ENCODE measurements at regions not wholly inside any gene's neighbourhood (a gene's known extent, or its start where the extent isn't known, plus 50 kb on each side); places are given as distances from the start of the nearest gene placed in this dataset.

GRCh38 chr13:37492741-37493514, 105.6 kb downstream of the POSTN start:
- H3K27ac ChIP-seq = no peak overlapping the region
- no peak for TF ChIP-seq CTCF (IDR thresholded peaks at IDR 0.05)
- no peak for TF ChIP-seq ZFX (IDR thresholded peaks at IDR 0.05; ENCODE audit: borderline replicate concordance)

DNA sequence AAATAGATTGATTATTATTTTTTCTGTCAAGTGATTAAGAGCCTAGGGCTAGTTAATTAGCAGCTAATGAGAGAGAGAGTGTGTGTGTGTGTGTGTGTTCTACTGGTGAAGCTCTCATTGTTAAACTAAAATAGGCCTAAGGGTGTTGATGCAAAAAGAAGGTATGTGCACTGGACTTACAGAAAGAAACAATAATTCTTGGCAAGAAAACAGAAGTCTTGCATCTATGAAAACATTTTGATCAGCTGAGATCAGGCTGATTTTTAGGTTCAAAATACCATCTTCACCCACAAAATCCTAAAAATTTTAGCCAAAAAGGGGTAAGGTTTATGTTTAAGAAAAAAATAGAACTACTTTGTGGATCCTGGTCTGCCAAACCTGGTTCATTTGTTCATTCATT, 106.5 kb downstream of the POSTN start:
- TF ChIP-seq CTCF (IDR thresholded peaks at IDR 0.05) (no peak), ZFX (IDR thresholded peaks at IDR 0.05; ENCODE audit: borderline replicate concordance) (no peak)

GRCh38 chr13:37491661-37492060, 106.9 kb downstream of the POSTN start:
- H3K27ac ChIP-seq = no peak overlapping the region
- TF ChIP-seq CTCF (IDR thresholded peaks at IDR 0.05) (no peak), ZFX (IDR thresholded peaks at IDR 0.05; ENCODE audit: borderline replicate concordance) (no peak)

More for the DNA sequence above, 106.5 kb downstream of the POSTN start:
- H3K27ac ChIP-seq = no peak overlapping the region

- no peak overlapping the region for H3K27ac ChIP-seq
- TF ChIP-seq CTCF (IDR thresholded peaks at IDR 0.05) (no peak), ZFX (IDR thresholded peaks at IDR 0.05; ENCODE audit: borderline replicate concordance) (no peak)
Observed at GRCh38 chr13:37490176-37490779, 108.3 kb downstream of the POSTN start.

- TF ChIP-seq ZFX (IDR thresholded peaks at IDR 0.05; ENCODE audit: borderline replicate concordance) = no peak
- TF ChIP-seq CTCF (IDR thresholded peaks at IDR 0.05) = no peak
- no peak overlapping the region for H3K27ac ChIP-seq
Observed at GRCh38 chr13:37488726-37489125, 109.8 kb downstream of the POSTN start.

DNA sequence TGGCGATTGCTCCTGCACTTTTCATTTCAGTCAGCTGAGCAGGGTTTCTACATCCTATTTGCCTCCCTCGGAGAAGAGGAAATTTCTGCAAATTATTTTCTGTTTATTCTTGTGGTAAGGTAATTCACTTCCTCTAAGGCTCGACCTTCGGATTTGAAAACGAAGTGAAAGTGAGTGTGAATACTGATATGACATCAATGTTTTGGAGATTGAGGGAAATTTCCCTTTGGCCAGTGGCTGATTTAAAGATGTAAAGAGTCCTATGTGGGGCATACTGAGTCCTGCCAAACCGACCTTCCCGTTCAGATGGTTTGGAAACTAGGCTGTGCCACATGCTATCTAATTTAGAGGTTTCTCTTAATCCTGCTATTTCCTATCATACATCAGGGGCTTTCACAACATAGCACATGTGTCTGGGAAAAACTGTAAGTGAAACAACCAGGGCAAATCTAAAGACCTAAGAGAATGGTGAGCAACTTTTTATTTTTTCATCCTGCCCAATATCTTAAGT, 112.3 kb downstream of the POSTN start:
- TF ChIP-seq ZFX (IDR thresholded peaks at IDR 0.05; ENCODE audit: borderline replicate concordance) (no peak), CTCF (IDR thresholded peaks at IDR 0.05) (no peak)
- H3K27ac ChIP-seq = no peak overlapping the region

DNA sequence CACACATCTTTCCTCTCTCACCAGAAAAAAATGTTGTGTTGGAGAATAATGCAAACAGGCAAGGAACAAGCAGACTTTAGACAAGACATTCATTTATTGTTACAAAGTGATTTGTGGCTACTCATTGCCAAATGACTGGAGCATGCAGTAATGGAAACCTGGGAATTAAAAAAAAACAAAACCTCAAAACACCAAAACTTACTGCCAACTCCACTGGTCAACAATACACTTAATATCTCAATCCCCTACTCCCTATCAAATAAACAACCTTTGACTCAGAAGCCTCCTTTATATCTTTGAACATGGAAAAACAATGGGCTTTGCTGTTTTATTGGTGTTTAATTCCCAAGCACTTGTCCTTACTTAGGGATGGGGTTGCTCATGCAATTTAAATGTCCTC, 112.8 kb downstream of the POSTN start:
- H3K27ac ChIP-seq = no peak overlapping the region
- no peak for TF ChIP-seq ZFX (IDR thresholded peaks at IDR 0.05; ENCODE audit: borderline replicate concordance)
- TF ChIP-seq CTCF (IDR thresholded peaks at IDR 0.05) = no peak
